HG02852 (cell line): ENCODE measurements at regions not wholly inside any gene's neighbourhood (a gene's known extent, or its start where the extent isn't known, plus 50 kb on each side); places are given as distances from the start of the nearest gene placed in this dataset.
A peak's percentile ranks its signal among the peaks of the same experiment; 100 is the strongest.
"Not testable (repeated sequence)": the region's sequence is repeated elsewhere in the genome, so short reads cannot be mapped to it uniquely, and the experiment has no call there.

Source experiments
- ATAC-seq: cut with Tn5 transposase; IDR thresholded peaks from one replicate; pipeline ENCODE4 v1.9.1; 2021; ENCODE audit warnings: mild to moderate bottlenecking, moderate library complexity; ENCODE audit not compliant: unreplicated experiment

GRCh38 chr15:61374848-61375247, 145.7 kb upstream of the RORA start:
- no peak for ATAC-seq

- ATAC-seq: no peak
Measured at GRCh38 chr15:61367953-61368352, 138.9 kb upstream of the RORA start.

- ATAC-seq: no peak
Measured at GRCh38 chr15:61364871-61365270, 135.8 kb upstream of the RORA start.

GRCh38 chr15:61362912-61363311, 133.8 kb upstream of the RORA start:
- ATAC-seq: not testable (repeated sequence)

- no peak for ATAC-seq
Measured at GRCh38 chr15:61344293-61344692, 115.2 kb upstream of the RORA start.

GRCh38 chr15:61342390-61342789, 113.3 kb upstream of the RORA start:
- ATAC-seq: no peak

GRCh38 chr15:61339516-61339915, 110.4 kb upstream of the RORA start:
- no peak for ATAC-seq

GRCh38 chr15:61337541-61337940, 108.4 kb upstream of the RORA start:
- no peak for ATAC-seq

GRCh38 chr15:61336026-61336638, 107.0 kb upstream of the RORA start:
- ATAC-seq: no peak

- ATAC-seq: not testable (repeated sequence)
Measured at GRCh38 chr15:61334714-61335113, 105.6 kb upstream of the RORA start.

GRCh38 chr15:61331019-61331418, 101.9 kb upstream of the RORA start:
- no peak for ATAC-seq

- ATAC-seq: peak; percentile 48
Measured at GRCh38 chr15:61327019-61327631, 98.0 kb upstream of the RORA start.

GRCh38 chr15:61319892-61320291, 90.8 kb upstream of the RORA start:
- no peak for ATAC-seq

- ATAC-seq: no peak
Measured at GRCh38 chr15:61318802-61319525, 89.9 kb upstream of the RORA start.

- no peak for ATAC-seq
Measured at GRCh38 chr15:61318301-61318700, 89.2 kb upstream of the RORA start.

GRCh38 chr15:61315471-61315870, 86.4 kb upstream of the RORA start:
- ATAC-seq: no peak

GRCh38 chr15:61314427-61314826, 85.3 kb upstream of the RORA start:
- ATAC-seq: no peak

- ATAC-seq: no peak
Measured at GRCh38 chr15:61309617-61310016, 80.5 kb upstream of the RORA start.

GRCh38 chr15:61309031-61309511, 80.0 kb upstream of the RORA start:
- no peak for ATAC-seq

GRCh38 chr15:61308437-61308836, 79.3 kb upstream of the RORA start:
- ATAC-seq: no peak

GRCh38 chr15:61307474-61307873, 78.4 kb upstream of the RORA start:
- ATAC-seq: no peak

GRCh38 chr15:61301701-61302100, 72.6 kb upstream of the RORA start:
- no peak for ATAC-seq
